ENCODE measurements at regions not wholly inside any gene's neighbourhood (a gene's known extent, or its start where the extent isn't known, plus 50 kb on each side); places are given as distances from the start of the nearest gene placed in this dataset.

GRCh38 chr10:10527861-10528562 is 489.7 kb upstream of the CELF2 start:
- H4K20me1 ChIP-seq (ENCODE audit: insufficient read depth): no peaks in the 10 kb centered on the region
- H3K79me2 ChIP-seq (ENCODE audit: insufficient read depth, low read length): no peaks in the 10 kb centered on the region
- POLR2A ChIA-PET: no interaction called here
- no peaks in the 10 kb centered on the region for H3K27me3 ChIP-seq (ENCODE audit: insufficient read depth, low read length)
- no peak for DNase-seq (ENCODE audit: low read depth, low spot score)
- no TSS peak for BruUV-seq (replicated peaks)
- H3K36me3 ChIP-seq (ENCODE audit: control insufficient read depth in 1 of 2, insufficient read depth in 2 of 2, low read length in 2 of 2): no peaks in the 10 kb centered on the region
- no peak overlapping the region for H3K9ac ChIP-seq (ENCODE audit: low read length)
- CTCF ChIA-PET: no interaction called here
- H3K27ac ChIP-seq (ENCODE audit: low read depth, low read length): no peak overlapping the region
- RAD21 ChIA-PET (ENCODE audit: low non-redundant PET in 1 of 2, low total read pairs in 2 of 2, uncharacterized antibody in 2 of 2, unreplicated experiment in 2 of 2): no interaction called here
- no peaks in the 10 kb centered on the region for H3K4me1 ChIP-seq (ENCODE audit: control insufficient read depth in 1 of 2, insufficient read depth in 2 of 2, low read length in 2 of 2)
- no peaks in the 10 kb centered on the region for H3K9me2 ChIP-seq (ENCODE audit: insufficient read depth)
- H3K9me3 ChIP-seq (ENCODE audit: control insufficient read depth in 1 of 2, insufficient read depth in 1 of 2, low read depth in 1 of 2, low read length in 2 of 2): peaks cover 10 to 38% of the 10 kb centered on the region in 2 experiments; a peak in 2 of 4 replicates
- no peak overlapping the region for H3K4me2 ChIP-seq (ENCODE audit: low read length)
- no peak overlapping the region for H2AFZ ChIP-seq (ENCODE audit: low read depth, low read length, poor library complexity, severe bottlenecking)
- intact Hi-C loops (cut with micrococcal nuclease): no loop called here
- ATAC-seq: no peak
- H3K4me3 ChIP-seq (replicated peaks in 1 of 2; ENCODE audit: low read depth in 1 of 2, low read length in 2 of 2): no peak overlapping the region
- TF ChIP-seq EZH2phosphoT487 (IDR thresholded peaks at IDR 0.05; ENCODE audit: borderline replicate concordance): no peak
- no peak for TF ChIP-seq ELF1 (IDR thresholded peaks at IDR 0.05; ENCODE audit: borderline replicate concordance, low read depth)
- TF ChIP-seq EZH2 (IDR thresholded peaks at IDR 0.05): no peak

- no TSS peak for BruUV-seq (replicated peaks)
- H3K9me2 ChIP-seq (ENCODE audit: insufficient read depth): no peaks in the 10 kb centered on the region
- TF ChIP-seq EGR1 (IDR thresholded peaks at IDR 0.05; ENCODE audit: low read depth) (no peak), CTCF (IDR thresholded peaks at IDR 0.05 in 2 of 3, conservative IDR thresholded peaks at IDR 0.05 in 1 of 3; ENCODE audit: borderline replicate concordance in 1 of 3, insufficient read depth in 1 of 3, low read depth in 2 of 3, low read length in 2 of 3) (no peak), SP1 (IDR thresholded peaks at IDR 0.05; ENCODE audit: low read depth) (no peak), SRF (IDR thresholded peaks at IDR 0.05; ENCODE audit: low read depth) (no peak), ZFX (IDR thresholded peaks at IDR 0.05) (no peak)
- no peak overlapping the region for H3K9ac ChIP-seq (ENCODE audit: low read length)
- no peaks in the 10 kb centered on the region for H3K27me3 ChIP-seq (ENCODE audit: insufficient read depth, low read length)
- peaks cover 10 to 40% of the 10 kb centered on the region in 2 experiments; a peak in 2 of 4 replicates for H3K9me3 ChIP-seq (ENCODE audit: control insufficient read depth in 1 of 2, insufficient read depth in 1 of 2, low read depth in 1 of 2, low read length in 2 of 2)
- no peaks in the 10 kb centered on the region for H4K20me1 ChIP-seq (ENCODE audit: insufficient read depth)
- no peak overlapping the region for H3K4me2 ChIP-seq (ENCODE audit: low read length)
- POLR2A ChIA-PET: no interaction called here
- RAD21 ChIA-PET (ENCODE audit: low non-redundant PET in 1 of 2, low total read pairs in 2 of 2, uncharacterized antibody in 2 of 2, unreplicated experiment in 2 of 2): no interaction called here
- CTCF ChIA-PET: no interaction called here
- no peaks in the 10 kb centered on the region for H3K36me3 ChIP-seq (ENCODE audit: control insufficient read depth in 1 of 2, insufficient read depth in 2 of 2, low read length in 2 of 2)
- intact Hi-C loops (cut with micrococcal nuclease): no loop called here
- no peak for DNase-seq (ENCODE audit: low read depth, low spot score)
- no peak overlapping the region for H3K27ac ChIP-seq (ENCODE audit: low read depth, low read length)
- no peak for ATAC-seq
- no peaks in the 10 kb centered on the region for H3K4me1 ChIP-seq (ENCODE audit: control insufficient read depth in 1 of 2, insufficient read depth in 2 of 2, low read length in 2 of 2)
- H3K4me3 ChIP-seq (replicated peaks in 1 of 2; ENCODE audit: low read depth in 1 of 2, low read length in 2 of 2): no peak overlapping the region
- no peak overlapping the region for H2AFZ ChIP-seq (ENCODE audit: low read depth, low read length, poor library complexity, severe bottlenecking)
- no peaks in the 10 kb centered on the region for H3K79me2 ChIP-seq (ENCODE audit: insufficient read depth, low read length)
Observed at GRCh38 chr10:10528563-10528910, 489.1 kb upstream of the CELF2 start.

Data from HCT116 (cell line).